ENCODE measurements at regions not wholly inside any gene's neighbourhood (a gene's known extent, or its start where the extent isn't known, plus 50 kb on each side); places are given as distances from the start of the nearest gene placed in this dataset.

DNA sequence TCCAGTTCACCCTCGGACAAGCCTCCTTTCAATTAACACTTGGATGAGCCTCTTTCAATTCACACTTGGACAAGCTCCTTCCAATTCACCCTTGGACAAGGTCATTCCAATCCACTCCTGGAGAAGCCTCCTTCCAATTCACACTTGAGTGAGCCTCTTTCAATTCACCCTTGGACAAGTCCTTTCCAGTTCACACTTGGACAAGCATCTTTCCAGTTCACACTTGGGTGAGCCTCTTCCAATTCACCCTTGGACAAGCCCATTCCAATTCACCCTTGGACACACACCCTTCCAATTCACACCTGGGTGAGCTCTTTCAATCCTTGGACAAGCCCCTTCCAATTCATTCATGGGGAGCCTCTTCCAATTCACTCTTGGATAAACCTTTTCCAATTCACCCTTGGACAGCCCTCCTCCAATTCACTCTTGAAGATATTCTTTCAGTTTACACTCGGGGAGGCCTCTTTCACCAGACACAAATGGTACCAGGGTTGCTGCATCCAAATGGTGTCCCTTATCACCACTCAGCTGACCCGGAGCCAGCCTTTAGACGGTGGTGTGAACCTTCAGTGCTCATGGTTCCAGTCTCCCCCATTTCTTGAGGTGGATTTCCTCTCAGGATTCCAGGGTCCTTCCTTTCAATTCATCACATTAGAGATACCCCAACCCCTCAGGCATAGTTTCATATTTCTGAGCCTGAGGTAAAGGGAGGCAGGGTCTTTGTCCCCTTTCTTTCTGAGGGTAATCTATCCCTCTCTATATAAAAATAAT is 183.6 kb downstream of the SH3BP4 start:
- no peaks in the 10 kb centered on the region for H3K27me3 ChIP-seq
- WGBS, 2 donors (ENCODE audit: low coverage in 1 of 2) = 90% methylated on average over 4 of the region's 4 CpGs
- no peak overlapping the region for H3K27ac ChIP-seq
- no peak for DNase-seq
- no peaks in the 10 kb centered on the region for H3K4me1 ChIP-seq
- no peak for TF ChIP-seq CTCF (IDR thresholded peaks at IDR 0.05)
- TF ChIP-seq EP300 (IDR thresholded peaks at IDR 0.05; ENCODE audit: low read depth) = no peak
- no peak for TF ChIP-seq POLR2AphosphoS5 (IDR thresholded peaks at IDR 0.05)
- no peak for TF ChIP-seq POLR2A (IDR thresholded peaks at IDR 0.05)
- no peak overlapping the region for H3K4me3 ChIP-seq
- H3K9me3 ChIP-seq = no peaks in the 10 kb centered on the region
- intact Hi-C loops (cut with DNase I; ENCODE audit: low total_unique reads) (loop anchor here (5.0 kb wide), 1 partner anchor 612 kb away; no protein-coding TSS in a partner anchor), in situ Hi-C loops (cut with MboI; ENCODE audit: low pct_ligation_motif_present in 1 of 4, low pct_unique_long_range_greater_than_20kb in 1 of 4, low sequenced_read_pairs in 3 of 4) (loop anchor here (10.0 to 25.0 kb wide), 5 partner anchors 352 to 609 kb away; partner anchors contain the start of gene AGAP1 (in 1 of the 4))
- no peaks in the 10 kb centered on the region for H3K36me3 ChIP-seq

DNA sequence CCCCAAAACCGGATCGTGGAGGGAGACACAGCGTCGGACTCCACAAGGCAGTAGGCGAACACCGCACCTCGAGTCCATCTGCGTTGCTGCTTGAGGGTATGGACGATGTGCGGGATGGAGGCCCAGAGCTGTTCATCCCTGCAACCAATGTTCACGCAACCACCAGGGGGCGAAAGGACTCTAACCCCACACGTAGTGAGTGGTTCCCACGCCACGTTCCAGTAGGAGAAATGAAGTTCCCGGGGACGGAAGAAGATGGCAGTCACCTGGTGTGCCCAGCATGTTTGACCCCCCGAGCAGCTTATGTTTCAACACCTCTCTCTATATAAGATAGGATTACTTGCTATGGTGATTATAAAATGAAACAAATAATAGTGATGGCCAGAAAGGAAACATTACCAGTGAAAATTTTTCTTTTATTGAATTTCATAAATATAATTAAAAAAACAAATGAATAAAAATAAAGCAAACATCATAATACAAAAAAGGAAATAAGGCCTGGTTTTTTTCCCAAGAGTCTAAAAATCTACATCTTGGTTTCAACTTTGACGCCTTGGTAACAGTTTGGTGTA is 184.3 kb downstream of the SH3BP4 start:
- TF ChIP-seq POLR2A (IDR thresholded peaks at IDR 0.05) (no peak), EP300 (IDR thresholded peaks at IDR 0.05; ENCODE audit: low read depth) (no peak), POLR2AphosphoS5 (IDR thresholded peaks at IDR 0.05) (no peak), CTCF (IDR thresholded peaks at IDR 0.05) (peak; percentile 70 to 90 (median 75))
- Histone ChIP-seq H3K4me1 (peaks cover 0 to 1% (median 0%) of the 10 kb centered on the region in 4 donors), H3K27ac (no peak overlapping the region), H3K9me3 (no peaks in the 10 kb centered on the region), H3K4me3 (no peak overlapping the region), H3K27me3 (no peaks in the 10 kb centered on the region), H3K36me3 (no peaks in the 10 kb centered on the region)
- intact Hi-C loops (cut with DNase I; ENCODE audit: low total_unique reads) (loop anchor here (5.0 kb wide), 1 partner anchor 611 kb away; no protein-coding TSS in a partner anchor), in situ Hi-C loops (cut with MboI; ENCODE audit: low pct_ligation_motif_present in 1 of 4, low pct_unique_long_range_greater_than_20kb in 1 of 4, low sequenced_read_pairs in 3 of 4) (loop anchor here (10.0 to 25.0 kb wide), 5 partner anchors 351 to 609 kb away; partner anchors contain the start of gene AGAP1 (in 1 of the 4))
- DNase-seq = peak; percentile 86
- WGBS, 2 donors (ENCODE audit: low coverage in 1 of 2) = 45 to 72% methylated on average over 6 to 19 of the region's 19 CpGs

DNA sequence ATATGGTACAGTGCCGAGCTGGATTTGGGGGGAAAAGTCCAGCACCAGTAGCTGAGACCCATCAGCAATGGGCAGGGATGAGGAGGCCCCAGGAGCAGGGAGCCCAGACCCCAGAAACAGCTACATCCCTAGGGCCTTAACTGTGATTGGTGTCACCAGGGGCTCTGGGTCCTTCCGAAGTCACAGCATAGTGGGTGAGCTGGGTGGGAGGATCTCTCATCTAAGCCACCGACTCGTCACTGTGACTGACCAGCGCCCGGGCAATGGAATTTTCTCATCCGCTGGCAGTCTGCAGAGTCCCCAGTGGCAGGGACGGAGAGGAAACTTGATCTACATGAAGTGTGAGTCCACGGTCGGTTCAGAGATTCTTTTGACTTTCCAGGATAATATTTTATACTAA is 186.5 kb downstream of the SH3BP4 start:
- no peak for DNase-seq
- Histone ChIP-seq H3K36me3 (no peaks in the 10 kb centered on the region), H3K27ac (no peak overlapping the region), H3K4me1 (peaks cover under 1 to 22% (median 11%) of the 10 kb centered on the region in 4 donors), H3K4me3 (no peak overlapping the region), H3K9me3 (no peaks in the 10 kb centered on the region), H3K27me3 (no peaks in the 10 kb centered on the region)
- intact Hi-C loops (cut with DNase I; ENCODE audit: low total_unique reads) (loop anchor here (5.0 kb wide), 1 partner anchor 609 kb away; no protein-coding TSS in a partner anchor), in situ Hi-C loops (cut with MboI; ENCODE audit: low pct_ligation_motif_present in 1 of 4, low pct_unique_long_range_greater_than_20kb in 1 of 4, low sequenced_read_pairs in 3 of 4) (loop anchor here (10.0 to 25.0 kb wide), 5 partner anchors 349 to 606 kb away; partner anchors contain the start of gene AGAP1 (in 1 of the 4))
- TF ChIP-seq EP300 (IDR thresholded peaks at IDR 0.05; ENCODE audit: low read depth) = no peak
- no peak for TF ChIP-seq CTCF (IDR thresholded peaks at IDR 0.05)
- no peak for TF ChIP-seq POLR2AphosphoS5 (IDR thresholded peaks at IDR 0.05)
- TF ChIP-seq POLR2A (IDR thresholded peaks at IDR 0.05) = no peak
- 80 to 94% methylated on average over 1 to 10 of the region's 10 CpGs for WGBS, 2 donors (ENCODE audit: low coverage in 1 of 2)
